Testis (tissue), 2 donors: ENCODE measurements at regions not wholly inside any gene's neighbourhood (a gene's known extent, or its start where the extent isn't known, plus 50 kb on each side); places are given as distances from the start of the nearest gene placed in this dataset.

Experiments used
- DNase-seq: peaks from one replicate; pipeline ENCODE4 v3.0.0-alpha.2; 2019
- H3K27ac ChIP-seq, 2 donors: fragments of 200-600 bp; sonication (generic); one replicate each; pipeline ENCODE4 v1.5.1; 2019
- H3K27me3 ChIP-seq: fragments of 200-600 bp; sonication (generic); one replicate; pipeline ENCODE4 v1.5.1; 2019
- H3K36me3 ChIP-seq: fragments of 200-600 bp; sonication (generic); one replicate; pipeline ENCODE4 v1.5.1; 2017; ENCODE audit warnings: low read depth; ENCODE audit errors: missing control alignments
- H3K4me1 ChIP-seq: fragments of 200-600 bp; sonication (generic); one replicate; pipeline ENCODE4 v1.5.1; 2019
- H3K4me3 ChIP-seq, 2 donors: fragments of 200-600 bp; sonication (generic); one replicate each; pipeline ENCODE4 v1.5.1; 2017 to 2019
- H3K9me3 ChIP-seq: fragments of 200-600 bp; sonication (generic); one replicate; pipeline ENCODE4 v1.5.1; 2017
- CTCF ChIP-seq, 3 experiments: fragments of 450-650 bp in 2 of 3; fragments of 200-600 bp in 1 of 3; sonication (generic) in 1 of 3; IDR thresholded peaks; one replicate each; pipeline ENCODE4 v1.5.1; 2016 to 2019; ENCODE audit warnings: antibody characterized with exemption in 3 of 3, mild to moderate bottlenecking in 2 of 3, moderate library complexity in 1 of 3
- POLR2A ChIP-seq: fragments of 450-650 bp; IDR thresholded peaks from one replicate; pipeline ENCODE4 v1.6.1; 2017; ENCODE audit warnings: antibody characterized with exemption, mild to moderate bottlenecking, moderate library complexity
- WGBS, 2 donors: methylation state at CpG; one replicate each; pipeline ENCODE4 v1.1.5; 2018; 5-methylcytosine and 5-hydroxymethylcytosine counted together
- intact Hi-C: fragments of 100-400 bp; cut with DNase I; formaldehyde crosslinking; loops from one replicate; pipeline ENCODE4 v1.15.1; 2023; ENCODE audit warnings: low total_unique reads

GRCh38 chr15:35986191-35986721, 440.3 kb upstream of the DPH6 start:
- 37 to 53% methylated on average over 7 of the region's 7 CpGs for WGBS, 2 donors
- intact Hi-C loops: no loop called here
- Histone ChIP-seq H3K9me3 (no peaks in the 10 kb centered on the region), H3K27ac (no peak overlapping the region), H3K4me1 (no peaks in the 10 kb centered on the region), H3K36me3 (no peaks in the 10 kb centered on the region), H3K27me3 (no peaks in the 10 kb centered on the region), H3K4me3 (no peak overlapping the region)
- no peak for TF ChIP-seq POLR2A
- no peak for TF ChIP-seq CTCF (IDR thresholded peaks at IDR 0.05)
- DNase-seq: no peak

- TF ChIP-seq POLR2A (no peak), CTCF (IDR thresholded peaks at IDR 0.05) (no peak)
- Histone ChIP-seq H3K9me3 (no peaks in the 10 kb centered on the region), H3K4me3 (no peak overlapping the region), H3K36me3 (no peaks in the 10 kb centered on the region), H3K27me3 (no peaks in the 10 kb centered on the region), H3K4me1 (no peaks in the 10 kb centered on the region), H3K27ac (no peak overlapping the region)
- intact Hi-C loops: no loop called here
- WGBS, 2 donors: 41 to 45% methylated on average over 2 of the region's 2 CpGs
- no peak for DNase-seq
These were observed 441.1 kb upstream of the DPH6 start for GRCh38 chr15:35987056-35987455.

- intact Hi-C loops: no loop called here
- Histone ChIP-seq H3K27ac (no peak overlapping the region), H3K9me3 (no peaks in the 10 kb centered on the region), H3K4me3 (no peak overlapping the region), H3K27me3 (no peaks in the 10 kb centered on the region), H3K36me3 (no peaks in the 10 kb centered on the region), H3K4me1 (no peaks in the 10 kb centered on the region)
- TF ChIP-seq POLR2A: no peak
- no peak for TF ChIP-seq CTCF (IDR thresholded peaks at IDR 0.05)
- 81 to 91% methylated on average over 3 of the region's 3 CpGs for WGBS, 2 donors
- no peak for DNase-seq
These were observed 445.4 kb upstream of the DPH6 start for GRCh38 chr15:35991386-35991785.

GRCh38 chr15:35992791-35993190, 446.8 kb upstream of the DPH6 start:
- TF ChIP-seq POLR2A (no peak), CTCF (IDR thresholded peaks at IDR 0.05) (no peak)
- Histone ChIP-seq H3K36me3 (no peaks in the 10 kb centered on the region), H3K4me3 (no peak overlapping the region), H3K9me3 (no peaks in the 10 kb centered on the region), H3K4me1 (no peaks in the 10 kb centered on the region), H3K27ac (no peak overlapping the region), H3K27me3 (no peaks in the 10 kb centered on the region)
- no peak for DNase-seq
- intact Hi-C loops: no loop called here
- 98% methylated on average over 2 of the region's 2 CpGs for WGBS, 2 donors

GRCh38 chr15:35993196-35993595, 447.2 kb upstream of the DPH6 start:
- TF ChIP-seq POLR2A (no peak), CTCF (IDR thresholded peaks at IDR 0.05) (no peak)
- H3K27me3 ChIP-seq: no peaks in the 10 kb centered on the region
- intact Hi-C loops: no loop called here
- no peak overlapping the region for H3K27ac ChIP-seq
- no peaks in the 10 kb centered on the region for H3K4me1 ChIP-seq
- no peak overlapping the region for H3K4me3 ChIP-seq
- H3K36me3 ChIP-seq: no peaks in the 10 kb centered on the region
- no peaks in the 10 kb centered on the region for H3K9me3 ChIP-seq
- DNase-seq: no peak
